NT2/D1 (cell line): ENCODE measurements at regions not wholly inside any gene's neighbourhood (a gene's known extent, or its start where the extent isn't known, plus 50 kb on each side); places are given as distances from the start of the nearest gene placed in this dataset.

Source experiments
- SUZ12 ChIP-seq: IDR thresholded peaks from 2 replicates; pipeline ENCODE4 v1.6.1; 2011; ENCODE audit not compliant: insufficient read length, insufficient read depth; ENCODE audit errors: extremely low read depth
- YY1 ChIP-seq: IDR thresholded peaks from 2 replicates; pipeline ENCODE4 v1.6.1; 2011; ENCODE audit not compliant: insufficient read length, insufficient read depth
- ZNF274 ChIP-seq: IDR thresholded peaks from 2 replicates; pipeline ENCODE4 v1.6.1; 2011; ENCODE audit warnings: mild to moderate bottlenecking, low read depth, low read length

- TF ChIP-seq SUZ12: no peak
- no peak for TF ChIP-seq YY1
- no peak for TF ChIP-seq ZNF274
Measured at GRCh38 chr14:46404865-46405811, 246.4 kb downstream of the RPL10L start.
